Trophoblast cell (in vitro differentiated cells and primary cell): ENCODE measurements at regions not wholly inside any gene's neighbourhood (a gene's known extent, or its start where the extent isn't known, plus 50 kb on each side); places are given as distances from the start of the nearest gene placed in this dataset.
A peak's percentile ranks its signal among the peaks of the same experiment; 100 is the strongest.

Source experiments
- DNase-seq, 2 donors: peaks; one replicate each; pipeline ENCODE4 v3.0.0-alpha.2; 2016
- H2AFZ ChIP-seq: 2 replicates; pipeline ENCODE4 v1.6.1; 2013; ENCODE audit warnings: low read length, moderate library complexity, mild to moderate bottlenecking; ENCODE audit not compliant: insufficient read depth, poor library complexity
- H2AK5ac ChIP-seq: 2 replicates; pipeline ENCODE4 v1.6.1; 2013; ENCODE audit warnings: mild to moderate bottlenecking, low read length
- H2BK120ac ChIP-seq: 2 replicates; pipeline ENCODE4 v1.6.1; 2013; ENCODE audit warnings: low read length, mild to moderate bottlenecking, moderate library complexity; ENCODE audit not compliant: insufficient read depth, poor library complexity
- H2BK12ac ChIP-seq: 2 replicates; pipeline ENCODE4 v1.6.1; 2013; ENCODE audit warnings: mild to moderate bottlenecking, low read length, moderate library complexity
- H2BK5ac ChIP-seq: 2 replicates; pipeline ENCODE4 v1.6.1; 2013; ENCODE audit warnings: low read length, low read depth, moderate library complexity, mild to moderate bottlenecking; ENCODE audit not compliant: poor library complexity
- H3K14ac ChIP-seq: 2 replicates; pipeline ENCODE4 v1.6.1; 2013; ENCODE audit warnings: mild to moderate bottlenecking, low read length
- H3K18ac ChIP-seq: 2 replicates; pipeline ENCODE4 v1.6.1; 2013; ENCODE audit warnings: mild to moderate bottlenecking, low read length
- H3K23ac ChIP-seq: 2 replicates; pipeline ENCODE4 v1.6.1; 2013; ENCODE audit warnings: low read length
- H3K27ac ChIP-seq: 2 replicates; pipeline ENCODE4 v1.5.1; 2013; ENCODE audit warnings: low read depth, mild to moderate bottlenecking, inconsistent platforms, low read length, moderate library complexity
- H3K27me3 ChIP-seq: 2 replicates; pipeline ENCODE4 v1.6.1; 2013; ENCODE audit warnings: inconsistent platforms, mild to moderate bottlenecking, low read length, moderate library complexity; ENCODE audit not compliant: insufficient read depth
- H3K36me3 ChIP-seq, 2 experiments: 1 replicate in 1 of 2; 2 replicates in 1 of 2; pipeline ENCODE4 v1.6.1; 2013; ENCODE audit warnings: low read length in 2 of 2, mild to moderate bottlenecking in 2 of 2, moderate library complexity in 1 of 2; ENCODE audit not compliant: insufficient read depth in 2 of 2, control insufficient read depth in 1 of 2
- H3K4ac ChIP-seq: 2 replicates; pipeline ENCODE4 v1.6.1; 2013; ENCODE audit warnings: low read depth, mild to moderate bottlenecking, low read length, moderate library complexity
- H3K4me1 ChIP-seq, 2 experiments: 1 replicate in 1 of 2; 2 replicates in 1 of 2; pipeline ENCODE4 v1.6.1; 2013; ENCODE audit warnings: low read length in 2 of 2, mild to moderate bottlenecking in 2 of 2, moderate library complexity in 1 of 2; ENCODE audit not compliant: insufficient read depth in 2 of 2, control insufficient read depth in 1 of 2
- H3K4me2 ChIP-seq: 2 replicates; pipeline ENCODE4 v1.6.1; 2013; ENCODE audit warnings: inconsistent platforms, mild to moderate bottlenecking, low read length, moderate library complexity
- H3K4me3 ChIP-seq: 2 replicates; pipeline ENCODE4 v1.5.1; 2013; ENCODE audit warnings: mild to moderate bottlenecking, low read depth, low read length, inconsistent platforms
- H3K79me1 ChIP-seq: one replicate; pipeline ENCODE4 v1.6.1; 2013; ENCODE audit warnings: low read length
- H3K79me2 ChIP-seq: 2 replicates; pipeline ENCODE4 v1.6.1; 2013; ENCODE audit warnings: low read length, mild to moderate bottlenecking; ENCODE audit not compliant: control insufficient read depth, insufficient read depth, poor library complexity
- H3K9ac ChIP-seq: 2 replicates; pipeline ENCODE4 v1.6.1; 2013; ENCODE audit warnings: mild to moderate bottlenecking, low read length
- H3K9me3 ChIP-seq: 2 replicates; pipeline ENCODE4 v1.6.1; 2013; ENCODE audit warnings: low read depth, mild to moderate bottlenecking, control low read depth, inconsistent platforms, low read length; ENCODE audit not compliant: insufficient read depth
- H4K12ac ChIP-seq: 2 replicates; pipeline ENCODE4 v1.6.1; 2013; ENCODE audit warnings: low read depth, mild to moderate bottlenecking, low read length, moderate library complexity
- H4K8ac ChIP-seq: 2 replicates; pipeline ENCODE4 v1.6.1; 2013; ENCODE audit warnings: low read depth, mild to moderate bottlenecking, low read length, moderate library complexity
- H4K91ac ChIP-seq: one replicate; pipeline ENCODE4 v1.6.1; 2013; ENCODE audit warnings: low read depth, mild to moderate bottlenecking, low read length, moderate library complexity
- WGBS: extraction: QIAGEN DNeasy Blood & Tissue Kit; methylation state at CpG from one replicate; pipeline ENCODE4 v1.1.7; 2013; ENCODE audit warnings: missing lambda C conversion rate; ENCODE audit not compliant: insufficient read length, insufficient coverage; ENCODE audit errors: extremely low coverage; 5-methylcytosine and 5-hydroxymethylcytosine counted together

DNA sequence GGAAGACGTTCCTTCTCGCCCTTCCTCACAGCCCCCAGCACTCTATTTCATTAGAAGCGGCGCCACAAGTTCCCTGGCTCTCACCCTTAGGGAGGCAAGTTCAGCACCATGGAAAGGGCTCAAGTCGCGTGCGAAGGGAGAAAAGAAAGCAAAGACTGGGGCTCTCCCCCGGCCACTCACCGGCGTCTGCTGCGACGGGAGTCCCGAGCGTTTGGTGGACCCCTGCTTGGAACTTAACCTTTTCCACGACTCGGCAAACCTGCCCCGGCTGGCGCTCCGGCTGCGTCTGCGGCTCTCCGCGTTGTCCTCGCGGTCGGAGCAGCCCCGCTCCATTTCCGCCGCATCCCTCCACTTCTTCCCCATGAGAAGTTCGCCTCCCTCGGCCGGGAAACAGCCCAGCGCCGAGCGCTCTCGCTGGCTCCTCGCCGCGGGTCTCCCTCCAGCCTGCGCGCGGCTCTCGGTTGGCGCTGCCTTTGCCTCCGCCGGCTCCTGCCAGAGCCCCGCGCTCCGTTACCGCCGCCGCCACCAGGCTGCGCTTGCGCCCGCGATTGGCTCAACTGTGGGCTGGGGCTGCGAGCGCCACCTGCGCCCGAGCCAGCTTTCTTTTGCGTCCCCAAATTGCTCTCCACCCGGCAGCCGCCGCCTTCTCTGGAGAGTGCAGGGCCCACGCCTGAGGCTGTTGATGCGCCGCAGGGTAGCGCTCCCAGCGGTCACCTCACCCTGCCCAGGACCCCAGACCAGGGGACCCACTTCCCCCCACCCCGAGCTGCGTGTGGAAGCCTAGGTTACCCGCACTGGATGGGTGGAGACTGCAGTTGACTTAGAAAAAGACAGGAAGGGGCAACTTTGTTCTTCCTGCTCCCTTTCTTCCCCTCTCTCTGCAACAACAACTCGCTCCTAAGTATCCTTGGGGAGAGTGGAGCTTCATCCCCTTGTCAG lies 321.6 kb downstream of the CEMIP2 start:
- H3K27ac ChIP-seq, result no peak overlapping the region
- no peak overlapping the region for H3K9ac ChIP-seq
- no peaks in the 10 kb centered on the region for H3K79me1 ChIP-seq
- peaks cover 8% of the 10 kb centered on the region in 2 experiments for H3K4me1 ChIP-seq
- H4K91ac ChIP-seq, result no peak overlapping the region
- H3K27me3 ChIP-seq, result no peaks in the 10 kb centered on the region
- no peak overlapping the region for H4K12ac ChIP-seq
- H3K79me2 ChIP-seq, result no peaks in the 10 kb centered on the region
- no peak overlapping the region for H3K14ac ChIP-seq
- no peaks in the 10 kb centered on the region for H3K36me3 ChIP-seq
- no peak overlapping the region for H3K4ac ChIP-seq
- DNase-seq, result peak; percentile 5 to 70
- H2BK120ac ChIP-seq, result no peak overlapping the region
- H3K23ac ChIP-seq, result no peak overlapping the region
- no peak overlapping the region for H2BK12ac ChIP-seq
- H2AFZ ChIP-seq, result peak overlapping the region; percentile 32
- H2AK5ac ChIP-seq, result no peak overlapping the region
- H3K4me2 ChIP-seq, result peak overlapping the region; percentile 95
- no peaks in the 10 kb centered on the region for H3K9me3 ChIP-seq
- no peak overlapping the region for H3K18ac ChIP-seq
- no peak overlapping the region for H4K8ac ChIP-seq
- no peak overlapping the region for H2BK5ac ChIP-seq
- no CpG with 5 or more reads among the region's 73 CpGs for WGBS
- peak overlapping the region; percentile 68 for H3K4me3 ChIP-seq

DNA sequence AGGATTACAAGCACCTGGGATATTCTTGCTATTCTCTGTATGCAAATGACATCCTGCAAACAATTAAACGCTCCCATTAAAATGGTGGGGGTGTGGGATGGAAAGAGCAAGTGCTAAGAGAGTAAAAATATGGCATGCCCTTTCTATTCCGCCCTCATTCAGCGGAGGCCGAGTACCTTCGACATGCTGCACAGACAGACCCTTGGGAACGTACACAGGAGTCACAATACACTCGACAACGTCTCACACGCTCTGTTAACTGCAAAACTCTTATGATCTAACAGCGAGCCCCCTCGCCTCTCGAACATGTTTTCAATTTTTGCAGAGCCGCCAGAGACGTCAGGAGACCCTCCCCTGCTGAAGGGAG lies 322.2 kb downstream of the CEMIP2 start:
- Histone ChIP-seq H4K91ac (no peak overlapping the region), H3K4me3 (no peak overlapping the region), H3K23ac (no peak overlapping the region), H3K27me3 (no peaks in the 10 kb centered on the region), H2AFZ (no peak overlapping the region), H3K79me1 (no peaks in the 10 kb centered on the region), H3K14ac (no peak overlapping the region), H3K9ac (no peak overlapping the region), H3K4me2 (peak overlapping the region; percentile 95), H3K4ac (no peak overlapping the region), H3K79me2 (no peaks in the 10 kb centered on the region), H4K8ac (no peak overlapping the region), H2BK5ac (no peak overlapping the region), H3K36me3 (no peaks in the 10 kb centered on the region), H3K9me3 (no peaks in the 10 kb centered on the region), H3K4me1 (peaks cover 8% of the 10 kb centered on the region in 2 experiments), H4K12ac (no peak overlapping the region), H2BK120ac (no peak overlapping the region), H3K18ac (no peak overlapping the region), H3K27ac (no peak overlapping the region), H2AK5ac (no peak overlapping the region), H2BK12ac (no peak overlapping the region)
- DNase-seq, result no peak
- no CpG with 5 or more reads among the region's 14 CpGs for WGBS

DNA sequence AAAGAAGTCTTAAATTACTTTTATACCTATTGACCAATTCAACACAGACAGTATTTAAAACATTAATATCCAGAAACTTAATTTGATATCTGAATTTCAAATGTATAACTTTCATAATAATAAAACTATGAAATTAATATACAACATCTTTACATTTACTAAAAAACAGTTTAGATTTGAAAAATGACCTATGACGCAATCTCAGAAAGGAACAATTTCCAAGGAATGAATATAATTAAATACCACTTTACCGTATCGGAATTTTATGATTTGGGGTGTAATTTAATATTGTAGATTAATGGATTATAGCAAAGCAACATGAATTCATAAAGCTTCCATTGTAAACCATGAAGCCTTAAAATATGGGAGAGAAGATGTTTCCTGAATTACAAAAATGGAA lies 321.5 kb upstream of the TRPM3 start:
- Histone ChIP-seq H3K36me3 (no peaks in the 10 kb centered on the region), H3K18ac (no peak overlapping the region), H3K27me3 (no peaks in the 10 kb centered on the region)

DNA sequence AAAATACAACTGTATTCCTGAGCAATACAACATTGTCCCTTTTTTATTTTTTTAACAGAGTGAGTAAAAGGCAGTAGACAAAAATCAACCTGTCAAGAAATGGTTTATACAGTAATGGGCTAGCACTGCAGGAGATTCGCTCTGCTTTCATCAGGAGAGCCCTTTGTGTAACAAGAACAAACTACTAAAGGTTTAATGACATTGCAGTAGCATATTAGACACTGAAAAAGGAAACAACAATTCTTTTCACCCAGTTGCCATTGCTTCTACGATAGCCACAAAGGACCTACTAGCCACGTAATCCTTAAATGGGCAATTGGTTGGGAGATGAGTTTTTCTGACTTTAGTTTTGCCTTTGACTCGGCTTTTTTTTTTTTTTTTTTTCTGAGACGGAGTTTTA lies 319.8 kb upstream of the TRPM3 start:
- Histone ChIP-seq H2BK12ac (no peak overlapping the region), H4K8ac (no peak overlapping the region), H3K14ac (no peak overlapping the region), H2BK120ac (no peak overlapping the region), H2AFZ (no peak overlapping the region), H4K12ac (no peak overlapping the region), H3K79me2 (no peaks in the 10 kb centered on the region), H3K27ac (no peak overlapping the region), H4K91ac (no peak overlapping the region), H3K23ac (no peak overlapping the region), H3K4me1 (peaks cover 0 to 3% of the 10 kb centered on the region in 2 experiments), H3K27me3 (no peaks in the 10 kb centered on the region), H3K4me3 (no peak overlapping the region), H3K4ac (no peak overlapping the region), H3K4me2 (no peak overlapping the region), H3K79me1 (no peaks in the 10 kb centered on the region), H3K9me3 (no peaks in the 10 kb centered on the region), H3K36me3 (no peaks in the 10 kb centered on the region), H3K18ac (no peak overlapping the region), H2AK5ac (no peak overlapping the region), H2BK5ac (no peak overlapping the region), H3K9ac (no peak overlapping the region)
- WGBS, result no CpG with 5 or more reads among the region's 5 CpGs
- no peak for DNase-seq

More for the DNA sequence above, 321.5 kb upstream of the TRPM3 start:
- no peak overlapping the region for H2AK5ac ChIP-seq
- DNase-seq, result no peak
- no peak overlapping the region for H4K91ac ChIP-seq
- H3K4me1 ChIP-seq, result peaks cover 8% of the 10 kb centered on the region in 2 experiments
- H3K79me1 ChIP-seq, result no peaks in the 10 kb centered on the region
- no peaks in the 10 kb centered on the region for H3K9me3 ChIP-seq
- H2BK12ac ChIP-seq, result no peak overlapping the region
- H4K8ac ChIP-seq, result no peak overlapping the region
- H2BK5ac ChIP-seq, result no peak overlapping the region
- no peak overlapping the region for H2AFZ ChIP-seq
- H3K4me3 ChIP-seq, result no peak overlapping the region
- H3K23ac ChIP-seq, result no peak overlapping the region
- H3K27ac ChIP-seq, result no peak overlapping the region
- H2BK120ac ChIP-seq, result no peak overlapping the region
- no peak overlapping the region for H3K14ac ChIP-seq
- H3K4ac ChIP-seq, result no peak overlapping the region
- H3K79me2 ChIP-seq, result no peaks in the 10 kb centered on the region
- H3K9ac ChIP-seq, result no peak overlapping the region
- H3K4me2 ChIP-seq, result no peak overlapping the region
- no CpG with 5 or more reads among the region's 3 CpGs for WGBS
- H4K12ac ChIP-seq, result no peak overlapping the region
